Astrocyte (in vitro differentiated cells and primary cell): ENCODE measurements at regions not wholly inside any gene's neighbourhood (a gene's known extent, or its start where the extent isn't known, plus 50 kb on each side); places are given as distances from the start of the nearest gene placed in this dataset.

Experiments used
- CTCF ChIP-seq: IDR thresholded peaks from 2 replicates; pipeline ENCODE4 v1.5.1; 2011; ENCODE audit warnings: low read depth, mild to moderate bottlenecking, inconsistent platforms, low read length, moderate library complexity; ENCODE audit not compliant: insufficient read depth
- EZH2 ChIP-seq: IDR thresholded peaks from 2 replicates; pipeline ENCODE4 v1.6.1; 2012; ENCODE audit warnings: mild to moderate bottlenecking, low read length, inconsistent platforms; ENCODE audit not compliant: insufficient read depth

- TF ChIP-seq EZH2 (no peak), CTCF (no peak)
Measured at GRCh38 chr2:238727585-238728329, 120.1 kb upstream of the TWIST2 start.
